Cerebellar cortex (tissue), 1 donor: ENCODE measurements at regions not wholly inside any gene's neighbourhood (a gene's known extent, or its start where the extent isn't known, plus 50 kb on each side); places are given as distances from the start of the nearest gene placed in this dataset.

Experiments used
- DNase-seq: peaks from one replicate; pipeline ENCODE4 v3.0.0-alpha.2; 2015; ENCODE audit warnings: low spot score

DNA sequence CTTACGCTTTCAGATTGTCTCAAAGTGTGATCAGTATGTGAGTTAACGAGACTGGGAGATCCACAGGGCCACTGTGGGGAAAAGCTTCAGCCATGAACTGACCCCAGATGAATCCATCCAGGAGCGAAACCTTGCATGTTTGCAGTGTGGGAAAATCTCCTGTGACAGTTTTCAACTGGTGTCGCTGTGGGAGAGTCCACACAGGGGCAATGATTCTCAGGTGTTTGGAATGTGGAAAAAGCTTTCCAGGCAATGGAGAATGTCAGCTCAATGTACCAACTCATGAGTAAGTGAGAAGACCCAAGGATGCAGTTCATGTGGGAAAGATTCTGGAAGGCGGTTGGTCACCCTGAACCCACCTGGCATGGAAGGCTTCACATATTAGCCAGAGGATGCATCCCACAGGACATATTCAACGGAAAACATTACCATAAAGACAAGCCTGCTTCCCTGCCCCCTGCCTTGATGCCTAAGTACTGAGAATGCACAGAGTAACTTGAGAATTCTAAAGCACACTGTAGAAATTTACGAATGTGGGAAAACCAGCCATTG is 204.1 kb upstream of the BMPER start:
- no peak for DNase-seq

GRCh38 chr7:33701927-33702326 is 203.4 kb upstream of the BMPER start:
- no peak for DNase-seq

GRCh38 chr7:33702514-33703054 is 202.8 kb upstream of the BMPER start:
- no peak for DNase-seq

GRCh38 chr7:33705333-33705833 is 200.0 kb upstream of the BMPER start:
- no peak for DNase-seq

DNA sequence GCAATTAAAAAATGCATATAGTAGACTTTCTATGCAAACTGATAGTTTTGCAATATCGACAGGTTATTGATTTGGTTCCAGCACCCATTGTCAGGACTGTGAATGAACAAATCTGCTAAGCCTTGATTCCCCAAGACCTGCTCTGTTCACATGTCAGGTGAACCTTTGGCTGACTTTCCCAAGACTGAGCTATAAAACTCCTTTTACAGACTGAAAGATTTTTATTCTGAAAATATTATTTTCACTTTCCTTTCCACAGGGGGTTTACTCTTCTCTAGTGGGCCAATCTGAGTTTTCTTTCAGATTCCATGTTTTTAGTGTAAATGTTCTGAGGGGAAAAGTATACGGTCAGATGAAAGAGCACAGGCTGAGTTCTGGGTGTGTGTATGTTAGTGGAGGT is 199.2 kb upstream of the BMPER start:
- DNase-seq = no peak

DNA sequence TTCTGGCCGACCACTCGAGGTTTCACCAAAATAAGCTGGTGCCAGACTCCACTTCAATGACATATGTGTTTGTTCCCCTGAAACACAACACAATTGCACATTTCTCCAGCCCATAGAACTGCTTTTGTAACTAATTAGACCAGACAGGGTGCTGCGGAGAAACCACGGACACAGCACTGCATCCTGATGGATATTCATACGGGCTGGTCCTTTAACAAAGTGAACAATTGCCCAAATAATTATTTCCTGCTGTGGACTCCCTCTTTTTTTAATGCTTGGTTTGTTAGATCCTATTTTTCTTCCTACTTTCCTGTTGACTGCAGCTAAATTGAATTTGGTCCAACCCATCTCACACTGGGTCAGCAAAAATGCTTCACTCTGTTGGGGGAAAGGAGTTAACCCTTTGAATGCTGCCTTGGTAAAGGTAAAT is 198.6 kb upstream of the BMPER start:
- no peak for DNase-seq

DNA sequence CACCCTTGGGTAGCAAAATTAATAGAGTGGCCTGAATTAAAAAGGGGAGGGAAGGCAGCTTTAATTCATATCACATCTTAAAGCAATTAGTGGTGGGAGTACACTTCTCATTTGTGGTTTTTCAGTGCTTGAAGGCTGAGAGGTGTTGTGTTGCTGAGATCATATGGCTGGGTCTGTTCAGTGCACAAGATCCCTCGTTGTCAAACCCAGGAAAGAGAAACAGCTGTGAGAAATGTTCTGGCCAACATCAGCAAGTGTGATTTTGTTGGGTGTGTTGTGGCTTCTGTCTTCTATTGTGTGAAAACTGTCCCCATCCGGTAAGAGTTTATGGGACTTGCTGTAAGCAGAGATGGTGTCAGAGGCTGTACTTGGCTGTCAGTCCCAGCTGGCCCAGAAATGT is 197.9 kb upstream of the BMPER start:
- DNase-seq = no peak

GRCh38 chr7:33710608-33711007 is 194.7 kb upstream of the BMPER start:
- DNase-seq = no peak

DNA sequence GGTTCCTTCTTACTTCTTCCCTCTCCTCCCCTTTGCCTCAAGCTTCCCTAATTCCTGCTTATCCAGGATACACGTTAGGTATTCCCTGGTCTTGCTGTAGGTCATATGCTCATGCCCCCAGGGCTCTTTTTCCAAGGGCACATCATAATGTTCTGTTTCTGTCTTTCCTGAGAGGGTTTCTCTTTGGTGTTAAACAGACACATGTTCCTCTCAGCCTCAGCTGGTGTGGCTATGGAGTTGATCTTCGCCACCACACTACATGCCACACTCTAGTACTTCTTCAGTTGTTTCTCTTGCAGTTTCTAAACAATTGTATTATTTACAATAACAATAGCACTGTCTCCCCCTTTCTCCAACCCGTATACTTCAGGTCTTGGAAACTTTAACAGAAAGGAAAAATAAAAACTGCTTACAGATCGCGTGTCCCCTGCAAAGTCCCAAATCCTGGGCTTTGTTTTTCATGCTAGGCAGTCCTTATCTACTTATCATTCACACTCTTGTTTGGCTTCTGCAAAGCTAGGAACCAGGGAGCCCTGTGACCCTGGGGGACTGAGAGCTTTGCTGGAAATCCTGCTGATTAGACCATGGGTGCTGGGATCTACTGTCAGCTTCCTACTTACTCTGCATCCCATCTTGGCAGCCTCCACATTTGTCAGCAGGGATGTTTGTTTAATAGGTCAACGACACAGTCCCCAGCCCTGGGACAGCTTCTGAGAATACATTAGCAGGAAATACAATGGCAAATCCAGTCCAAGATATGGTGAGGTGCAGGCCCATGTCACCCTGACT is 193.9 kb upstream of the BMPER start:
- DNase-seq = peak; percentile 10

GRCh38 chr7:33712020-33712414 is 193.3 kb upstream of the BMPER start:
- no peak for DNase-seq

DNA sequence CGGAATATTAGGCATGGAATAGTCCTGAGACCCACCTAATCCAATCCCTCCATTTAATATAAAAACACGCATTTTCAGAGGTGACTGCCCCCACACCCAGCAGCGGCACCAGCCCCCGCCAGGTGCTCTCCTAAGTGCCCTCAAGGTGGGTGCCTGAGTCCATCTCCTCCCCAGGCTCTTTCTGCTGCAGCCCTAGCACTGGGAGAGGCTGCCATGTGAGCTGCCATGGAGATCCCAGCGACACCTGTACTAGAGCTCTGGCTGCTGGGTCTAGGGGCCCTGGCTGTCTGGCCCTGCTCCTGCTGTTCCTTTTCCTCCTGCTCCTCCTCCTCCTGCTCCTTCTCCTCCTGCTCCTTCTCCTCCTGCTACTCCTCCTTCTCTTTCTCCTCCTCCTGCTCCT is 191.1 kb upstream of the BMPER start:
- DNase-seq = no peak

GRCh38 chr7:33716581-33717477 is 188.5 kb upstream of the BMPER start:
- peak; percentile 49 for DNase-seq

GRCh38 chr7:33719059-33719581 is 186.2 kb upstream of the BMPER start:
- no peak for DNase-seq

- DNase-seq = no peak
Observed at GRCh38 chr7:33720139-33720538, 185.2 kb upstream of the BMPER start.

- DNase-seq = no peak
Observed at GRCh38 chr7:33720870-33721269, 184.5 kb upstream of the BMPER start.

DNA sequence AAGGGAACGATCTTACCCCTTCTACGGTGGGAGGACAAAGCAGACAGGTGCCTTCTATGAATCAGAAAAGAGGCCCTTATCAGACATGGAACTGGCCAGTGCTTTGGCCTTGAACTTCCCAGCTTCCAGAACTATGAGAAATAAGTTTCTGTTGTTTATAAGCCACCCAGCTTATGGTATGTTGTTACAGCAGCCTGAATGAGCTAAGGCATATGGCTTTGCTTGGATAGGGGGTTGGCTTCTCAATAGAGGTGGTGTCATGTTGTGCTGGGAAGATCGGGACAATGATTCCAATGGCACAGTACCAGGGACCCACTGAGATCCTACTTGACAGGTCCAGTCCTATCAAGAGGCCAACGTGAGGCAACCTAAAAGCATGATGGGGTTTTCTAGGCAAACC is 183.4 kb upstream of the BMPER start:
- DNase-seq = no peak

GRCh38 chr7:33722383-33723101 is 182.8 kb upstream of the BMPER start:
- no peak for DNase-seq

DNA sequence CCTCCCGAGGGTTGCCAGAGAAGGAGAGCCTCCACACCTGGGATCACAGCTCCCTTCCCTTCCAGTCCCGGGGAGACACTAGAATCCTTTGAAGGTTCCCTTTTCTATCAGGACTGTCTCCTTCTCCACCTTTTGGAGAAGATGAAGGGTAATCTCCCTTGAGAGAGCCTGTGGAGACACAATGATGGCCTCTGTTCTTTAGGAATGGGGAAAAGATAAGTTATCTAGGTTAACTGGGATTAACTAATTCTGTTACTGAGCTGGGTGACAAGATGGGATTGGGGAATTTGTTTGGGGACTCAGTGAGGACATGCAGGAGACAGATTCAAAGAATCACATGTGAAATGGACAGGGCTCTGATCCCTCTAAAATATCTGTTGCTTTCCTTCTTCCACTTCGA is 181.1 kb upstream of the BMPER start:
- DNase-seq = no peak

- no peak for DNase-seq
Observed at GRCh38 chr7:33725111-33726025, 180.0 kb upstream of the BMPER start.

- no peak for DNase-seq
Observed at GRCh38 chr7:33726582-33726981, 178.8 kb upstream of the BMPER start.
